ENCODE measurements at regions not wholly inside any gene's neighbourhood (a gene's known extent, or its start where the extent isn't known, plus 50 kb on each side); places are given as distances from the start of the nearest gene placed in this dataset.

- TF ChIP-seq CTCF (IDR thresholded peaks at IDR 0.05) (no peak), POLR2A (IDR thresholded peaks at IDR 0.05; ENCODE audit: low read depth) (no peak), EP300 (IDR thresholded peaks at IDR 0.05) (no peak), POLR2AphosphoS5 (IDR thresholded peaks at IDR 0.05) (no peak)
Measured at GRCh38 chr3:5809586-5810246, 622.2 kb downstream of the EDEM1 start.
